AG09309 (cell line): ENCODE measurements at regions not wholly inside any gene's neighbourhood (a gene's known extent, or its start where the extent isn't known, plus 50 kb on each side); places are given as distances from the start of the nearest gene placed in this dataset.

Experiments used
- DNase-seq: peaks from one replicate; pipeline ENCODE4 v3.0.0-alpha.2; 2010; ENCODE audit warnings: low read depth
- H3K4me3 ChIP-seq: 2 replicates; pipeline ENCODE4 v1.5.1; 2011; ENCODE audit warnings: mild to moderate bottlenecking, low read depth, low read length, moderate library complexity; ENCODE audit not compliant: control insufficient read depth
- CTCF ChIP-seq: IDR thresholded peaks from 2 replicates; pipeline ENCODE4 v1.5.1; 2011; ENCODE audit warnings: mild to moderate bottlenecking, low read depth, low read length, inconsistent platforms; ENCODE audit not compliant: insufficient read depth, control insufficient read depth; ENCODE audit errors: missing control alignments

- no peak overlapping the region for H3K4me3 ChIP-seq
- TF ChIP-seq CTCF, result no peak
- no peak for DNase-seq
These were observed 2380.4 kb downstream of the MAT2B start for GRCh38 chr5:165885623-165886350.

- TF ChIP-seq CTCF, result no peak
- H3K4me3 ChIP-seq, result no peak overlapping the region
- DNase-seq, result no peak
These were observed 2381.7 kb downstream of the MAT2B start for GRCh38 chr5:165887147-165887546.

- DNase-seq, result no peak
- no peak overlapping the region for H3K4me3 ChIP-seq
- TF ChIP-seq CTCF, result no peak
These were observed 2387.0 kb downstream of the MAT2B start for GRCh38 chr5:165892383-165892782.

DNA sequence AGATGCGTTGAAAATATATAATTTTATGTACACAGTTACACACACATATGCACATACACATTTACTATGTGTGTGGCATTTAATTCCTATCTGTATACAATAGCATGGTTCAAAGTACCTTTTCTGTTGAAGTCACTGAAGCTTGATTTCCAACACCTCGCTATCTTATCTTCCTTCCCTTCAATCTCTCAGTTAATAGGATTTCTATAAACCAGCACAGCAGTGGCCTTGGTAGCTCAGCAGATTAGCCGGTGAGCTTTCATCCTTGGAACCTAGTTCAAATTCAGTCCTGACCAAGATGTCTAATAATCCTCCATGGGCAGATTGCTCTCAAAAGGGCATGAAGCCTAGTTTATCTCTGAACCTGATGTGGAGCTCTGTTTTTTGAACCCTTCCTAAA lies 2389.5 kb downstream of the MAT2B start:
- no peak for TF ChIP-seq CTCF
- no peak overlapping the region for H3K4me3 ChIP-seq
- no peak for DNase-seq

DNA sequence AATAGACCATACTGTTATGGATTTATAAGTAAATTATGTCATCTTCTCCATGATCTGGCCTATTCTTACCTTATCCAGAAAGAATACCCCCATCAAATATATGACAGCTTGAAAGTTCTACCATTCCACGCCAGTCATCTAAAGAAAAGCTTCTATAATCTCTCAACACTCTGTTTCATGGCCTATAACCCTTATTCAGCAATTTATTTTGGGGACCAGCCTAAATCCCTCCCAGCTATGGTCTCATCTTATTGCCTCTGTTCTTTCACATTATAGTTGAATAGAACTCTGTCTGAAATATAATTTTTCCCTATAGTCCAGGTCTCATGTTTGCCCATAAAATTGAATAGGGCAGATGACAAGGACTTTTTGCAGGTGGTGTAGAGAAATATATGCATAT lies 2387.6 kb upstream of the WWC1 start:
- DNase-seq, result no peak
- no peak for TF ChIP-seq CTCF
- H3K4me3 ChIP-seq, result no peak overlapping the region

DNA sequence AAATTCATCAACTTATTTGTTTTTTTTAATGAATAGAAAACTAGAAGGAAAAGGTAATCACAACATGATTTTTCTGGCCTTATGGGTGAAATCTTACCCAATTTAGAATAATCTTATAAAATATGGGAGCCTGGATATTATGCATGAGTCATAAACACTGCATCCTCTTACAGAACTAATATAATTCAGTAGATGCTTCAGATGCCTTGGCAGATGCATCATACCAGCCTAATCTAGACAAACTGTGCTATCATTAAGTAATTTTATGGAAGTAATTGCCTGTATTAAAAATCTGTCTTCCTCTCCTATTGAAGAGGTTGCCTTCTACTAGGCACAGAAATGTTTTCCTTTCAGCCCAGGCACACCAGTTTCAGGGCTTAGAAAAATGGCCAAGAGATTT lies 2384.6 kb upstream of the WWC1 start:
- DNase-seq, result no peak
- H3K4me3 ChIP-seq, result no peak overlapping the region
- no peak for TF ChIP-seq CTCF
